Heart left ventricle (tissue), 16 donors: ENCODE measurements at regions not wholly inside any gene's neighbourhood (a gene's known extent, or its start where the extent isn't known, plus 50 kb on each side); places are given as distances from the start of the nearest gene placed in this dataset.

Source experiments
- ATAC-seq, 4 donors: fragments of 200-7000 bp; cut with Tn5 transposase; one replicate each; pipeline ENCODE4 v1.9.1; 2020 to 2022; ENCODE audit warnings: moderate library complexity in 4 of 4, mild to moderate bottlenecking in 3 of 4, moderate number of reproducible peaks in 1 of 4
- DNase-seq, 5 donors: peaks; one replicate each; pipeline ENCODE4 v3.0.0-alpha.2; 2020
- H3K27ac ChIP-seq, 12 donors: fragments of 200-600 bp; sonication (generic) in 4 of 12; one replicate each; pipeline versions ENCODE4 v1.5.0 to v1.8.0; 2016 to 2022; ENCODE audit warnings: mild to moderate bottlenecking in 2 of 12
- H3K27me3 ChIP-seq, 9 donors: fragments of 200-600 bp; sonication (generic) in 2 of 9; one replicate each; pipeline versions ENCODE4 v1.5.1 to v1.8.0; 2016 to 2022; ENCODE audit warnings: mild to moderate bottlenecking in 3 of 9
- H3K36me3 ChIP-seq, 9 donors: fragments of 200-600 bp; sonication (generic) in 2 of 9; one replicate each; pipeline versions ENCODE4 v1.5.0 to v1.8.0; 2018 to 2022; ENCODE audit warnings: mild to moderate bottlenecking in 2 of 9
- H3K4me1 ChIP-seq, 12 donors: fragments of 200-600 bp; sonication (generic) in 4 of 12; one replicate each; pipeline versions ENCODE4 v1.5.0 to v1.8.0; 2016 to 2022; ENCODE audit warnings: mild to moderate bottlenecking in 3 of 12
- H3K4me3 ChIP-seq, 12 donors: fragments of 200-600 bp; sonication (generic) in 4 of 12; one replicate each; pipeline versions ENCODE4 v1.5.0 to v1.8.0; 2017 to 2022; ENCODE audit warnings: mild to moderate bottlenecking in 9 of 12, moderate library complexity in 4 of 12
- H3K9me3 ChIP-seq, 12 donors: fragments of 200-600 bp; sonication (generic) in 4 of 12; one replicate each; pipeline versions ENCODE4 v1.5.0 to v1.8.0; 2016 to 2022; ENCODE audit warnings: mild to moderate bottlenecking in 1 of 12
- CTCF ChIP-seq, 12 donors: fragments of 200-600 bp; sonication (generic) in 4 of 12; IDR thresholded peaks; one replicate each; pipeline versions ENCODE4 v1.5.0 to v1.8.0; 2018 to 2022; ENCODE audit warnings: antibody characterized with exemption in 12 of 12, mild to moderate bottlenecking in 5 of 12
- POLR2A ChIP-seq, 2 donors: fragments of 450-650 bp; IDR thresholded peaks; one replicate each; pipeline ENCODE4 v1.6.1; 2017; ENCODE audit warnings: antibody characterized with exemption in 2 of 2, mild to moderate bottlenecking in 2 of 2, moderate library complexity in 2 of 2
- WGBS, 4 donors: extraction: QIAGEN DNeasy Blood & Tissue Kit in 2 of 4; methylation state at CpG; one replicate each; pipeline versions ENCODE4 v1.1.5 to v1.1.7; 2013 to 2018; 5-methylcytosine and 5-hydroxymethylcytosine counted together
- intact Hi-C, 10 donors: fragments of 100-400 bp; cut with DNase I; formaldehyde crosslinking; loops; one replicate each; pipeline versions ENCODE4 v1.11.1 to v1.14.2; 2022
- donor health status: ischemic (EF 13 %, LVEDD 7.1; RV severe dilation, severe dysfunction).
- donor health status: healthy with polysubstance abuse.
- donor health status: DM: no; HTN: yes; CAD: no.
- donor health status: DM: no; HTN: no; CAD: no.
- donor health status: ischemic (EF 25% LVEDD 6.9; RV normal size, moderate dysfunction).
- donor health status: ischemic (EF 25% LVEDD 5.7; RV mildly dilated, moderate dysfunction).
- donor health status: healthy.
- donor health status: DM: yes; HTN: yes; CAD: no.
- donor health status: ischemic (EF 35%, LVEDD 5.7; RV mildly dilated, moderate dysfunction).
- donor health status: nonischemic (EF 11% LVEDD 7.7; RV severe dilation, severe dysfunction).
- donor health status: DM: yes; HTN: yes; CAD: no.
- donor health status: PGD.
- donor health status: ischemic (EF 29% LVEDD 5.4; RV normal size, mild dysfunction).
- donor health status: nonischemic (EF 23%, LVEDD 6.1; RV moderate dilation, normal function).

DNA sequence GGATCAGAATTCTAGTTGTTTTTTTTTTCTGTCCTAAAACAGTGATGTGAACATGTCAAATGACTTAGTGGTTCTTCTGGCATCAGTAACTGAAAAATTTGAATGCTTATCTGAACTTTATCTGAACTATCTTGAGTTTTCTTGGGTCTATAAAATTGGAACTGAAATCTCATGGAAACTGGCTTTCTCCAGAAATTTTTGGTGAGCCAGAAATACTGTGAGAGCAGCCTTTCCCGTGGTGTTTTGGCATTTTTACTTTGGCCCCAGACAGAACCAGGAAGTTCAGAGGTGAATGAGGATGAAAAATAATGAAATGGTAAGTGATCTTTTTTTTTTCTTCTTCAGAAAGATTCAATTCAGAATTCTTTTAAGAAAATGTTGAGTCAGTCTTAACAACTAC is 89.5 kb upstream of the CCDC91 start:
- no peak for TF ChIP-seq CTCF (IDR thresholded peaks at IDR 0.05)
- no peak for TF ChIP-seq POLR2A (IDR thresholded peaks at IDR 0.05)
- Histone ChIP-seq H3K27ac (no peak overlapping the region), H3K4me3 (no peak overlapping the region), H3K36me3 (no peaks in the 10 kb centered on the region), H3K4me1 (peaks cover 0 to 5% (median 0%) of the 10 kb centered on the region in 12 donors), H3K9me3 (no peaks in the 10 kb centered on the region), H3K27me3 (no peaks in the 10 kb centered on the region)
- 34 to 60% (median 47%) methylated on average over 1 of the region's 1 CpG for WGBS, 4 donors
- DNase-seq (no peak), ATAC-seq (no peak)
- intact Hi-C loops = no loop called here

GRCh38 chr12:28104316-28104715 is 85.9 kb upstream of the CCDC91 start:
- intact Hi-C loops = no loop called here
- ATAC-seq = peak in 1 of 4 donors; percentile 43
- WGBS, 4 donors = 80 to 85% (median 84%) methylated on average over 2 of the region's 2 CpGs

GRCh38 chr12:28104903-28105864 is 85.1 kb upstream of the CCDC91 start:
- Histone ChIP-seq H3K9me3 (peaks cover 0 to 5% (median 0%) of the 10 kb centered on the region in 12 donors), H3K36me3 (no peaks in the 10 kb centered on the region), H3K27ac (no peak overlapping the region), H3K4me3 (no peak overlapping the region), H3K4me1 (peaks cover 0 to 5% (median 0%) of the 10 kb centered on the region in 12 donors), H3K27me3 (no peaks in the 10 kb centered on the region)
- 73 to 87% (median 80%) methylated on average over 3 of the region's 3 CpGs for WGBS, 4 donors
- DNase-seq = no peak
- no peak for ATAC-seq
- intact Hi-C loops = no loop called here
- no peak for TF ChIP-seq POLR2A (IDR thresholded peaks at IDR 0.05)
- no peak for TF ChIP-seq CTCF (IDR thresholded peaks at IDR 0.05)

More at GRCh38 chr12:28104316-28104715, 85.9 kb upstream of the CCDC91 start:
- Histone ChIP-seq H3K4me3 (no peak overlapping the region), H3K4me1 (peaks cover 0 to 5% (median 0%) of the 10 kb centered on the region in 12 donors), H3K9me3 (peaks cover 0 to 5% (median 0%) of the 10 kb centered on the region in 12 donors), H3K27me3 (no peaks in the 10 kb centered on the region), H3K27ac (no peak overlapping the region), H3K36me3 (no peaks in the 10 kb centered on the region)
- TF ChIP-seq POLR2A (IDR thresholded peaks at IDR 0.05) (no peak), CTCF (IDR thresholded peaks at IDR 0.05) (no peak)
- no peak for DNase-seq

GRCh38 chr12:28107679-28108078 is 82.6 kb upstream of the CCDC91 start:
- intact Hi-C loops = no loop called here

More at GRCh38 chr12:28107679-28108078, 82.6 kb upstream of the CCDC91 start:
- Histone ChIP-seq H3K36me3 (no peaks in the 10 kb centered on the region), H3K27me3 (no peaks in the 10 kb centered on the region), H3K27ac (no peak overlapping the region), H3K4me1 (peaks cover 0 to 5% (median 0%) of the 10 kb centered on the region in 12 donors), H3K9me3 (peaks cover 0 to 22% (median 0%) of the 10 kb centered on the region in 12 donors), H3K4me3 (no peak overlapping the region)
- ATAC-seq = no peak
- DNase-seq = no peak
- no peak for TF ChIP-seq CTCF (IDR thresholded peaks at IDR 0.05)
- TF ChIP-seq POLR2A (IDR thresholded peaks at IDR 0.05) = no peak
- WGBS, 4 donors = 50 to 63% (median 57%) methylated on average over 2 of the region's 2 CpGs
